Stimulated activated CD8-positive, alpha-beta memory T cell treated with anti-CD3 and anti-CD28 coated beads, Interleukin-7, amount 100 ng/mL, for 24 hours (primary cell): ENCODE measurements at regions not wholly inside any gene's neighbourhood (a gene's known extent, or its start where the extent isn't known, plus 50 kb on each side); places are given as distances from the start of the nearest gene placed in this dataset.

Source experiments
- DNase-seq: peaks from one replicate; pipeline ENCODE4 v3.0.0-alpha.2; 2020; ENCODE audit warnings: low read depth

GRCh38 chr3:41106691-41107090, 92.6 kb upstream of the CTNNB1 start:
- DNase-seq = no peak

- no peak for DNase-seq
Measured at GRCh38 chr3:41111011-41111410, 88.3 kb upstream of the CTNNB1 start.

GRCh38 chr3:41112466-41112865, 86.8 kb upstream of the CTNNB1 start:
- DNase-seq = no peak

GRCh38 chr3:41115069-41115468, 84.2 kb upstream of the CTNNB1 start:
- no peak for DNase-seq

- no peak for DNase-seq
Measured at GRCh38 chr3:41116851-41117250, 82.5 kb upstream of the CTNNB1 start.

- peak; percentile 56 for DNase-seq
Measured at GRCh38 chr3:41117398-41117870, 81.9 kb upstream of the CTNNB1 start.

GRCh38 chr3:41118461-41119390, 80.6 kb upstream of the CTNNB1 start:
- DNase-seq = no peak

GRCh38 chr3:41120460-41120859, 78.8 kb upstream of the CTNNB1 start:
- DNase-seq = no peak

- DNase-seq = no peak
Measured at GRCh38 chr3:41125258-41125657, 74.0 kb upstream of the CTNNB1 start.

- DNase-seq = no peak
Measured at GRCh38 chr3:41126472-41126871, 72.8 kb upstream of the CTNNB1 start.

- no peak for DNase-seq
Measured at GRCh38 chr3:41126961-41127360, 72.3 kb upstream of the CTNNB1 start.

GRCh38 chr3:41127414-41127813, 71.9 kb upstream of the CTNNB1 start:
- DNase-seq = no peak

- DNase-seq = no peak
Measured at GRCh38 chr3:41129731-41130130, 69.6 kb upstream of the CTNNB1 start.

- DNase-seq = no peak
Measured at GRCh38 chr3:41131224-41131623, 68.1 kb upstream of the CTNNB1 start.

GRCh38 chr3:41137686-41138111, 61.6 kb upstream of the CTNNB1 start:
- DNase-seq = no peak

GRCh38 chr3:41138146-41138545, 61.2 kb upstream of the CTNNB1 start:
- no peak for DNase-seq

GRCh38 chr3:41138601-41139000, 60.7 kb upstream of the CTNNB1 start:
- no peak for DNase-seq

GRCh38 chr3:41140242-41140641, 59.1 kb upstream of the CTNNB1 start:
- DNase-seq = no peak

- no peak for DNase-seq
Measured at GRCh38 chr3:41141433-41142167, 57.7 kb upstream of the CTNNB1 start.

GRCh38 chr3:41143421-41144031, 55.8 kb upstream of the CTNNB1 start:
- DNase-seq = no peak

GRCh38 chr3:41144631-41145030, 54.7 kb upstream of the CTNNB1 start:
- no peak for DNase-seq

GRCh38 chr3:41148478-41148877, 50.8 kb upstream of the CTNNB1 start:
- no peak for DNase-seq

GRCh38 chr3:41148901-41149300, 50.4 kb upstream of the CTNNB1 start:
- DNase-seq = no peak
